GM19324 (cell line): ENCODE measurements at regions not wholly inside any gene's neighbourhood (a gene's known extent, or its start where the extent isn't known, plus 50 kb on each side); places are given as distances from the start of the nearest gene placed in this dataset.

Experiments used
- ATAC-seq: cut with Tn5 transposase; IDR thresholded peaks from one replicate; pipeline ENCODE4 v1.9.1; 2021; ENCODE audit warnings: mild to moderate bottlenecking, moderate library complexity; ENCODE audit not compliant: unreplicated experiment, low FRiP score

GRCh38 chr11:23542189-23542588, 681.9 kb upstream of the CCDC179 start:
- ATAC-seq: no peak

- ATAC-seq: no peak
Observed at GRCh38 chr11:23542816-23543215, 682.5 kb upstream of the CCDC179 start.

- ATAC-seq: no peak
Observed at GRCh38 chr11:23543651-23544222, 683.5 kb upstream of the CCDC179 start.

GRCh38 chr11:23551706-23552105, 691.4 kb upstream of the CCDC179 start:
- no peak for ATAC-seq

- no peak for ATAC-seq
Observed at GRCh38 chr11:23554002-23554401, 693.7 kb upstream of the CCDC179 start.

- ATAC-seq: no peak
Observed at GRCh38 chr11:23555085-23555484, 694.8 kb upstream of the CCDC179 start.

GRCh38 chr11:23556163-23556750, 696.0 kb upstream of the CCDC179 start:
- ATAC-seq: no peak

- ATAC-seq: no peak
Observed at GRCh38 chr11:23563591-23563990, 703.3 kb upstream of the CCDC179 start.

- no peak for ATAC-seq
Observed at GRCh38 chr11:23564370-23564769, 704.1 kb upstream of the CCDC179 start.

GRCh38 chr11:23569134-23569533, 708.9 kb upstream of the CCDC179 start:
- peak; percentile 54 for ATAC-seq

GRCh38 chr11:23569547-23569946, 709.3 kb upstream of the CCDC179 start:
- peak; percentile 82 for ATAC-seq

GRCh38 chr11:23570828-23571227, 710.6 kb upstream of the CCDC179 start:
- no peak for ATAC-seq

- ATAC-seq: no peak
Observed at GRCh38 chr11:23573429-23573828, 713.2 kb upstream of the CCDC179 start.

- ATAC-seq: no peak
Observed at GRCh38 chr11:23574149-23574548, 713.9 kb upstream of the CCDC179 start.

GRCh38 chr11:23577296-23577695, 717.0 kb upstream of the CCDC179 start:
- ATAC-seq: no peak

GRCh38 chr11:23585416-23586104, 725.3 kb upstream of the CCDC179 start:
- no peak for ATAC-seq

GRCh38 chr11:23586173-23586572, 725.9 kb upstream of the CCDC179 start:
- ATAC-seq: no peak

- no peak for ATAC-seq
Observed at GRCh38 chr11:23590596-23591308, 730.5 kb upstream of the CCDC179 start.

- ATAC-seq: no peak
Observed at GRCh38 chr11:23594755-23595154, 734.5 kb upstream of the CCDC179 start.

- ATAC-seq: no peak
Observed at GRCh38 chr11:23604966-23605365, 744.7 kb upstream of the CCDC179 start.

GRCh38 chr11:23606191-23606590, 745.9 kb upstream of the CCDC179 start:
- ATAC-seq: no peak
